DND-41 (cell line): ENCODE measurements at regions not wholly inside any gene's neighbourhood (a gene's known extent, or its start where the extent isn't known, plus 50 kb on each side); places are given as distances from the start of the nearest gene placed in this dataset.
"Not testable (repeated sequence)": the region's sequence is repeated elsewhere in the genome, so short reads cannot be mapped to it uniquely, and the experiment has no call there.

Experiments
- ATAC-seq: fragments of 200-7000 bp; cut with Tn5 transposase; 3 replicates; pipeline ENCODE4 v1.9.1; 2021; ENCODE audit warnings: low read depth; ENCODE audit not compliant: insufficient read depth
- DNase-seq: peaks from one replicate; pipeline ENCODE4 v3.0.0-alpha.2; 2020
- H2AFZ ChIP-seq: 2 replicates; pipeline ENCODE4 v1.6.0; 2012; ENCODE audit warnings: low read depth, low read length
- H3K27ac ChIP-seq: 2 replicates; pipeline ENCODE4 v1.5.1; 2012; ENCODE audit warnings: low read length, inconsistent platforms
- H3K27me3 ChIP-seq: fragments of 200-600 bp; sonication (generic); 2 replicates; pipeline ENCODE4 v1.6.0; 2012; ENCODE audit warnings: low read length, mild to moderate bottlenecking, inconsistent platforms; ENCODE audit not compliant: insufficient read depth, poor library complexity
- H3K36me3 ChIP-seq: 2 replicates; pipeline ENCODE4 v1.5.1; 2012; ENCODE audit warnings: low read length, inconsistent platforms; ENCODE audit not compliant: insufficient read depth
- H3K4me1 ChIP-seq: 2 replicates; pipeline ENCODE4 v1.5.1; 2012; ENCODE audit warnings: mild to moderate bottlenecking, low read length; ENCODE audit not compliant: insufficient read depth
- H3K4me2 ChIP-seq: 2 replicates; pipeline ENCODE4 v1.6.0; 2012; ENCODE audit warnings: mild to moderate bottlenecking, moderate library complexity, low read length, inconsistent platforms; ENCODE audit not compliant: insufficient read depth
- H3K4me3 ChIP-seq, 2 experiments: fragments of 200-600 bp in 1 of 2; shearing (Covaris generic) in 1 of 2; 2 replicates each; pipeline ENCODE4 v1.5.1; 2012 to 2016; ENCODE audit warnings: inconsistent platforms in 2 of 2, low read length in 2 of 2, mild to moderate bottlenecking in 2 of 2, low read depth in 1 of 2, moderate library complexity in 1 of 2
- H3K79me2 ChIP-seq: 2 replicates; pipeline ENCODE4 v1.6.0; 2012; ENCODE audit warnings: low read length, inconsistent platforms; ENCODE audit not compliant: insufficient read depth
- H3K9ac ChIP-seq: 2 replicates; pipeline ENCODE4 v1.6.0; 2012; ENCODE audit warnings: low read depth, mild to moderate bottlenecking, inconsistent platforms, low read length, moderate library complexity
- H3K9me3 ChIP-seq: 2 replicates; pipeline ENCODE4 v1.5.1; 2012; ENCODE audit warnings: low read length, moderate library complexity, mild to moderate bottlenecking, inconsistent platforms; ENCODE audit not compliant: insufficient read depth, severe bottlenecking
- H4K20me1 ChIP-seq: 2 replicates; pipeline ENCODE4 v1.6.0; 2012; ENCODE audit warnings: low read length; ENCODE audit not compliant: insufficient read depth
- CTCF ChIP-seq: IDR thresholded peaks from 2 replicates; pipeline ENCODE4 v1.5.1; 2012; ENCODE audit warnings: borderline replicate concordance, low read length, moderate library complexity, mild to moderate bottlenecking; ENCODE audit not compliant: poor library complexity, severe bottlenecking; ENCODE audit errors: extremely low read depth
- EZH2 ChIP-seq: IDR thresholded peaks from 3 replicates; pipeline ENCODE4 v1.6.1; 2012; ENCODE audit warnings: borderline replicate concordance, low read depth, mild to moderate bottlenecking, moderate library complexity, low read length, inconsistent platforms; ENCODE audit not compliant: severe bottlenecking

- Histone ChIP-seq H3K4me2 (no peak overlapping the region), H3K36me3 (no peaks in the 10 kb centered on the region), H2AFZ (no peak overlapping the region), H3K9me3 (no peaks in the 10 kb centered on the region), H3K27ac (no peak overlapping the region), H4K20me1 (no peaks in the 10 kb centered on the region), H3K4me3 (no peak overlapping the region), H3K4me1 (no peaks in the 10 kb centered on the region), H3K9ac (no peak overlapping the region), H3K27me3 (no peaks in the 10 kb centered on the region), H3K79me2 (no peaks in the 10 kb centered on the region)
- DNase-seq (no peak), ATAC-seq (no peak)
- no peak for TF ChIP-seq CTCF
- no peak for TF ChIP-seq EZH2
These were observed 856.7 kb downstream of the PCDH17 start for GRCh38 chr13:58488251-58488650.

GRCh38 chr13:58495668-58496067 lies 864.1 kb downstream of the PCDH17 start:
- no peak overlapping the region for H3K4me3 ChIP-seq
- TF ChIP-seq EZH2 (no peak), CTCF (no peak)
- no peaks in the 10 kb centered on the region for H3K9me3 ChIP-seq
- DNase-seq, result no peak
- ATAC-seq, result no peak
- H3K4me2 ChIP-seq, result no peak overlapping the region
- H3K4me1 ChIP-seq, result no peaks in the 10 kb centered on the region
- no peaks in the 10 kb centered on the region for H3K79me2 ChIP-seq
- no peak overlapping the region for H3K27ac ChIP-seq
- H4K20me1 ChIP-seq, result no peaks in the 10 kb centered on the region
- H2AFZ ChIP-seq, result no peak overlapping the region
- no peaks in the 10 kb centered on the region for H3K27me3 ChIP-seq
- H3K9ac ChIP-seq, result no peak overlapping the region
- H3K36me3 ChIP-seq, result no peaks in the 10 kb centered on the region

- ATAC-seq, result no peak
- H2AFZ ChIP-seq, result no peak overlapping the region
- H3K9me3 ChIP-seq, result no peaks in the 10 kb centered on the region
- H3K27me3 ChIP-seq, result no peaks in the 10 kb centered on the region
- no peak overlapping the region for H3K4me2 ChIP-seq
- no peaks in the 10 kb centered on the region for H4K20me1 ChIP-seq
- no peak for DNase-seq
- H3K9ac ChIP-seq, result no peak overlapping the region
- no peak overlapping the region for H3K4me3 ChIP-seq
- H3K27ac ChIP-seq, result no peak overlapping the region
- no peaks in the 10 kb centered on the region for H3K4me1 ChIP-seq
- no peaks in the 10 kb centered on the region for H3K79me2 ChIP-seq
- no peak for TF ChIP-seq EZH2
- H3K36me3 ChIP-seq, result no peaks in the 10 kb centered on the region
These were observed 869.4 kb downstream of the PCDH17 start for GRCh38 chr13:58500938-58501337.

GRCh38 chr13:58504202-58504700 lies 872.7 kb downstream of the PCDH17 start:
- H3K4me1 ChIP-seq, H3K27me3 ChIP-seq, H3K27ac ChIP-seq, H3K36me3 ChIP-seq, H2AFZ ChIP-seq, H3K79me2 ChIP-seq, H3K9ac ChIP-seq, DNase-seq, H3K4me3 ChIP-seq, H4K20me1 ChIP-seq, H3K9me3 ChIP-seq, H3K4me2 ChIP-seq, ATAC-seq: not testable (repeated sequence)

- not testable (repeated sequence) for H3K27ac ChIP-seq, DNase-seq, H3K79me2 ChIP-seq, ATAC-seq, H3K36me3 ChIP-seq, H3K4me3 ChIP-seq, H3K9me3 ChIP-seq, H4K20me1 ChIP-seq, H3K4me1 ChIP-seq, H3K4me2 ChIP-seq, H3K27me3 ChIP-seq, H2AFZ ChIP-seq, H3K9ac ChIP-seq
These were observed 873.8 kb downstream of the PCDH17 start for GRCh38 chr13:58505262-58505920.
